Lung (tissue), 11 donors: ENCODE measurements at regions not wholly inside any gene's neighbourhood (a gene's known extent, or its start where the extent isn't known, plus 50 kb on each side); places are given as distances from the start of the nearest gene placed in this dataset.

Experiments
- ATAC-seq: fragments of 200-7000 bp; cut with Tn5 transposase; one replicate; pipeline ENCODE4 v1.9.1; 2020; ENCODE audit warnings: moderate number of reproducible peaks; ENCODE audit not compliant: insufficient read depth, low FRiP score
- DNase-seq, 3 donors: peaks; one replicate each; pipeline ENCODE4 v3.0.0-alpha.2; 2013 to 2017
- H3K27ac ChIP-seq, 2 donors: one replicate each; pipeline ENCODE4 v1.5.1; 2013; ENCODE audit warnings: mild to moderate bottlenecking in 2 of 2, moderate library complexity in 2 of 2, control low read depth in 1 of 2, inconsistent platforms in 1 of 2, low read depth in 1 of 2, low read length in 1 of 2
- H3K27me3 ChIP-seq, 3 donors: one replicate each; pipeline ENCODE4 v1.5.1; 2013; ENCODE audit warnings: low read length in 2 of 3; ENCODE audit not compliant: control insufficient read depth in 3 of 3, insufficient read depth in 3 of 3
- H3K36me3 ChIP-seq, 4 donors: one replicate each; pipeline ENCODE4 v1.5.1; 2013; ENCODE audit warnings: low read length in 4 of 4, mild to moderate bottlenecking in 1 of 4, moderate library complexity in 1 of 4; ENCODE audit not compliant: control insufficient read depth in 4 of 4, insufficient read depth in 4 of 4
- H3K4me1 ChIP-seq, 5 donors: one replicate each; pipeline ENCODE4 v1.5.1; 2013; ENCODE audit warnings: low read length in 5 of 5, mild to moderate bottlenecking in 2 of 5, moderate library complexity in 1 of 5; ENCODE audit not compliant: control insufficient read depth in 5 of 5, insufficient read depth in 5 of 5
- H3K4me3 ChIP-seq: one replicate; pipeline ENCODE4 v1.5.1; 2013; ENCODE audit warnings: mild to moderate bottlenecking, control low read depth, moderate library complexity
- H3K9ac ChIP-seq, 2 donors: one replicate each; pipeline ENCODE4 v1.5.1; 2013; ENCODE audit warnings: low read length in 2 of 2, control low read depth in 1 of 2; ENCODE audit not compliant: insufficient read depth in 1 of 2
- H3K9me3 ChIP-seq, 4 donors: one replicate each; pipeline ENCODE4 v1.5.1; 2013; ENCODE audit warnings: low read length in 3 of 4, mild to moderate bottlenecking in 1 of 4, moderate library complexity in 1 of 4; ENCODE audit not compliant: control insufficient read depth in 4 of 4, insufficient read depth in 3 of 4
- WGBS, 2 donors: extraction: QIAGEN DNeasy Blood & Tissue Kit; methylation state at CpG; one replicate each; pipeline ENCODE4 v1.1.7; 2013; 5-methylcytosine and 5-hydroxymethylcytosine counted together
- TF ChIP-seq, protein P1 (sequence below): IDR thresholded peaks from 2 replicates; pipeline ENCODE4 v1.5.1; 2012; ENCODE audit warnings: mild to moderate bottlenecking; ENCODE audit errors: control extremely low read depth, extremely low read depth
- donor health status: control.
- donor health status: control.
- donor health status: Bipolar disorder and iron deficiency.
- donor health status: healthy.
- donor health status: DM: yes; HTN: yes; CAD: no.

DNA sequence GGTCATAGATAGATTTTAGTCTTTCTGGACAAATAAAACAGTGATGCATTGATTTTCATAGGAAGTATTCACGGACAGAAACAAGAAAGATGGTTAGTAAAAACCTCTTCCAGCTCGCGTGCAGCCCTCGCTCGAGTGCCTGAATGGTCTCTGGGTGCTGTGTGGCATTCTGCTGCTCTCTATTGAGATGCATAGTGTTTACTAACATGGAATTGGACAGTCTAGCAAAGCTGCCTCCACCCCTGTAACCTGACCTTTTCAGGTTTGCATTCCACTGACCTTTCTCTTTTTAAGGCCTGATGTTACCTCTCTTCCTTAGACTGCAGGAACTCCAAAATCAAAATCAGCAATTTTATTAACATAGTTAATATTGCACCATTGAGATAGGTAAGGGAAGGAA, 643.4 kb downstream of the JRKL start:
- DNase-seq (no peak), ATAC-seq (no peak)
- Histone ChIP-seq H3K27me3 (no peaks in the 10 kb centered on the region), H3K9me3 (no peaks in the 10 kb centered on the region), H3K27ac (no peak overlapping the region), H3K9ac (no peak overlapping the region), H3K36me3 (no peaks in the 10 kb centered on the region), H3K4me3 (no peak overlapping the region), H3K4me1 (no peaks in the 10 kb centered on the region)
- TF ChIP-seq, protein P1, sequence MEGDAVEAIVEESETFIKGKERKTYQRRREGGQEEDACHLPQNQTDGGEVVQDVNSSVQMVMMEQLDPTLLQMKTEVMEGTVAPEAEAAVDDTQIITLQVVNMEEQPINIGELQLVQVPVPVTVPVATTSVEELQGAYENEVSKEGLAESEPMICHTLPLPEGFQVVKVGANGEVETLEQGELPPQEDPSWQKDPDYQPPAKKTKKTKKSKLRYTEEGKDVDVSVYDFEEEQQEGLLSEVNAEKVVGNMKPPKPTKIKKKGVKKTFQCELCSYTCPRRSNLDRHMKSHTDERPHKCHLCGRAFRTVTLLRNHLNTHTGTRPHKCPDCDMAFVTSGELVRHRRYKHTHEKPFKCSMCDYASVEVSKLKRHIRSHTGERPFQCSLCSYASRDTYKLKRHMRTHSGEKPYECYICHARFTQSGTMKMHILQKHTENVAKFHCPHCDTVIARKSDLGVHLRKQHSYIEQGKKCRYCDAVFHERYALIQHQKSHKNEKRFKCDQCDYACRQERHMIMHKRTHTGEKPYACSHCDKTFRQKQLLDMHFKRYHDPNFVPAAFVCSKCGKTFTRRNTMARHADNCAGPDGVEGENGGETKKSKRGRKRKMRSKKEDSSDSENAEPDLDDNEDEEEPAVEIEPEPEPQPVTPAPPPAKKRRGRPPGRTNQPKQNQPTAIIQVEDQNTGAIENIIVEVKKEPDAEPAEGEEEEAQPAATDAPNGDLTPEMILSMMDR = no peak
- 63 to 65% methylated on average over 5 of the region's 5 CpGs for WGBS, 2 donors

DNA sequence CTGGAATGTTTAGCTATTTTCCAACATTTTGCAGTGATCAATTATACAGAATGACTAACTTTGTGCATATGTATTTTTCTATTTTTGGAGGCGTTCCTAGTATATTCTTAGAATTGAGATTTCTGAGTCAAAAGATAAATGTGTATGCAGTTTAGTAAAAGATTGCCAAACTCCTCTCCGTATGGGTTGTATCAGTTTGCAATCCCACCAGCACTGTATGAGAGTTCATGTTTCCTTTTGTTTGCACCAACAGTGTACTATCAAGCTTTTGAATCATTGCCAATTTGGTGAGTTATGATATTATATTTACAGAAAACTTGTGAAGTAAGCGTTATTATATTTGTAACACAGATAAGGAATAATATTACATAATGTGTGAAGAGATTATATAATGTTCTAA, 658.7 kb downstream of the JRKL start:
- no peak overlapping the region for H3K4me3 ChIP-seq
- WGBS, 2 donors = 54 to 69% methylated on average over 3 of the region's 3 CpGs
- no peak for ATAC-seq
- H3K9me3 ChIP-seq = no peaks in the 10 kb centered on the region
- no peak overlapping the region for H3K9ac ChIP-seq
- DNase-seq = peak in 2 of 3 donors; percentile 77 to 91
- no peak overlapping the region for H3K27ac ChIP-seq
- H3K27me3 ChIP-seq = no peaks in the 10 kb centered on the region
- no peaks in the 10 kb centered on the region for H3K4me1 ChIP-seq
- no peaks in the 10 kb centered on the region for H3K36me3 ChIP-seq
- TF ChIP-seq, protein P1 = no peak

DNA sequence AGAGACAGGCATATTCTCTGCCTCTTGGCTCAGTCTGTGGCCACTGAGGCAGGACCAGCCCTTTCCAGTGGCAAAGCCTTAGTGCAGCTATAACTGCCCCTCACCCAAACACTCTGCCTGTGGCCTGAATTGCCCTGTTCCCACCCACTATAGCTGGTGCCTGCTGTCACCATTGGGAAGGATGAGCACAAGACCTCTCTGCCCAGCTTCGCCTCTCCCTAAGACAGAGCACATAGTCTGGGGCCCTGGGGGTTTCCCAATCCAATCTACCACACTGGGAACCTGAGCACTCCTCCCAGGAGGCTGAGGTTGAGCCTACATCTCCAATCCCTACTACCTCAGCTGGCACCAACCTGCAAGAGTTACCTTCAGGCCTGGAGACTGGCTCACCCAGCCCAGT, 670.4 kb downstream of the JRKL start:
- no peak for DNase-seq
- H3K9ac ChIP-seq = no peak overlapping the region

DNA sequence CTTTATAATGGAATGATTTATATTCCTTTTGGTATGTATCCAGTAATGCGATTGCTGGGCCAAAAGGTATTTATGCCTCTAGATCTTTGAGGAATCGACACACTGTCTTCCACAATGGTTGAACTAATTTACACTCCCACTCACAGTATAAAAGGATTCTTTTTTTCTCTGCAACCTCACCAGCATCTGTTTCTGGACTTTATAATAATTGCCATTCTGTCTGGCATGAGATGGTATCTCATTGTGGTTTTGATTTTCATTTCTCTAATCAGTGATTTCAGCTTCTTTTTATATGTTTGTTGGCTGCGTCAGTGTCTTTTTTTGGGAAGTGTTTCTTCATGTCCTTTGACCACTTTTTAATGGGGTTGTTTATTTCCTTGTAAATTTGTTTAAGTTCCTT, 679.3 kb downstream of the JRKL start:
- no peaks in the 10 kb centered on the region for H3K36me3 ChIP-seq
- 81 to 87% methylated on average over 3 of the region's 3 CpGs for WGBS, 2 donors
- DNase-seq (no peak), ATAC-seq (no peak)
- H3K27me3 ChIP-seq = no peaks in the 10 kb centered on the region
- H3K9me3 ChIP-seq = peaks cover 0 to 10% (median 6%) of the 10 kb centered on the region in 4 donors
- no peaks in the 10 kb centered on the region for H3K4me1 ChIP-seq
- H3K27ac ChIP-seq = no peak overlapping the region
- H3K9ac ChIP-seq = no peak overlapping the region
- no peak overlapping the region for H3K4me3 ChIP-seq
- TF ChIP-seq, protein P1 = no peak

More for the DNA sequence above, 670.4 kb downstream of the JRKL start:
- no peak overlapping the region for H3K27ac ChIP-seq
- no peaks in the 10 kb centered on the region for H3K36me3 ChIP-seq
- TF ChIP-seq, protein P1 = no peak
- no peak for ATAC-seq
- 94% methylated on average over 1 of the region's 1 CpG for WGBS, 2 donors
- no peaks in the 10 kb centered on the region for H3K4me1 ChIP-seq
- H3K9me3 ChIP-seq = peaks cover 0 to 14% (median 2%) of the 10 kb centered on the region in 4 donors
- no peaks in the 10 kb centered on the region for H3K27me3 ChIP-seq
- no peak overlapping the region for H3K4me3 ChIP-seq
